Left kidney (tissue), 1 donor: ENCODE measurements at regions not wholly inside any gene's neighbourhood (a gene's known extent, or its start where the extent isn't known, plus 50 kb on each side); places are given as distances from the start of the nearest gene placed in this dataset.

ENCODE experiments used
- DNase-seq: peaks from one replicate; pipeline ENCODE4 v3.0.0-alpha.2; 2013

DNA sequence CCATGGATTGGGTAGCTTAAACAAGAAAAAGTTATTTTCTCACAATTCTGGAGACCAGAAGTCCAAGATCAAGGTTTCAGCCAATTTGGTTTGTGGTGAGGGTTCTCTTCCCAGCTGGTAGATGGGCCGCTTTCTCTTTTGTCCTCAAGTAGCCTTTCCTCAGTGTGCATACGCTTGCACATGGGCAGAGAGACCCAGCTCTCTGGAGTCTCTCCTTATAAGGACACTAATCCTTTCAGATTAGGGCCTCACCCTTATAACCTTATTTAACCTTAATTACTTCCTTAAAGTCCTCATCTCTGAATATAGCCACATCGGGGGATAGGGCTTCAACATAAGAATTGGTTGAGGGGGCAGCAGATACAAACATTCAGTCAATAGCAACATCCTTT, 68.4 kb upstream of the NLK start:
- DNase-seq = no peak

DNA sequence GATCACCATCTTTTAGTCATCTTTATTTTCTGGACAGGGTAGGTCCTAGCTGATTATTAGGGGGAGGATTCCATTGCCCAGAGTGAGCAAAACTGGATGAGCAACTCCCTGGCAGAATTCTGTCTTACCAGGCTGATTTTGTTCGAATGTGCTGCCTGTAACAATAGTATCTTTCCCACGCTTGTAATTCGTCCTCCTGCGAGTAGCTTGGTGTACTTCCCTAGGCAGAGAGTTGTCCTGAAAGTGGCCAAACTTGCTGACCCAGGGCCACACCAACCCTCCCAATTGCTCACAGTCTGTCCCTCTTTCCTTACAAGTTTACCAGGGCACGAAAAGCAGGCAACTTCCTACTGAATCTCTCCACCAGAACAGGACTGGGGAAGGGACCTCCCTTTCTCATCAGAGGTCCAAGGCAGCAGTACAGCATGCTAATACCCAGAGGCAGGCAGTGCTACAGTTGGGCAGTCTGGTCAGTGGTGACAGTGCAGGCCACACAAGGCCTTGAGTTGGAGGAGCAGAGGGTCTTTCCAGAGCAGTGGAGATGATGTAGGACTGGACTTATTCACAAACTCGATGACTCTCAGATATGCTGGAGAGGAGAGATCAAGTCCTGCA, 67.8 kb upstream of the NLK start:
- DNase-seq = no peak

DNA sequence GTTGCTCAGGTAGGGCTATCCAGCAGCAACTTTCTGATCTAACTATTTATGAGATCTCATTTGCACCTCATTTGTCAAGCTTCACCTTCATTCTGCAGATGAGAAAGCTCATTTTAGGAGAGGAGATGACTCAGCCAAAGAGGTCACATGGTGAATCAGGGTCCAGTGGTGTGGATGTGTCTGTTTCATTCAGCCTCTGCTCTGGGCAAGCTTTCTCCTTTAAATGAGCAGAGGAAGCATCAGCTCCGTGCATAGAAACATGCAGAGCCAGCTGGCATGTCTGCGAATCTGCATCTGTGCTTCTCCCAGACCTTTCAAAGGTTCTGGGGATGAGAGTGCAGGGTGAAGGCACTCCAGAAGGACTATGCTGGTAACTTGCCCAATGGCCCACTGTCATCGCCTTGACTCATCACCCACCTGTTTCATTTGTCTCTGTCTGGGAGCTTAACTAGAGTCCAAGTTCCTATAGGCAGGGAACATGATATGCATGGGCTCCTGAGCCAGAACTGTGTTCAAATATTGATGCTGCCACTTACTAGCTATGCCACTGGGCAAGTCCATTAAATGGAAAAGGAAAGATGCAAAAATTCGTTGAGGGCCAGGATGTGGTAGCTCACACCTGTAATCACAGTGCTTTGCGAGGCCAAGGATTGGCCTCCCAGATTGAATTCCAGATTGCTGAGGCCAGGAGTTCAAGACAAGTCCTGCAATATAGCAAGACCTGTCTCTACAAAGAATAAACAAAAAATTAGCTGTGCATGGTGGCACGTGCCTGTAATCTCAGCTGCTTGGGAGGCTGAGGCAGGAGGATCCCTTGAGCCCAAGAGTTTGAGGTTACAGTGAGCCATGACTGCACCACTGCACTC, 67.1 kb upstream of the NLK start:
- DNase-seq = no peak

DNA sequence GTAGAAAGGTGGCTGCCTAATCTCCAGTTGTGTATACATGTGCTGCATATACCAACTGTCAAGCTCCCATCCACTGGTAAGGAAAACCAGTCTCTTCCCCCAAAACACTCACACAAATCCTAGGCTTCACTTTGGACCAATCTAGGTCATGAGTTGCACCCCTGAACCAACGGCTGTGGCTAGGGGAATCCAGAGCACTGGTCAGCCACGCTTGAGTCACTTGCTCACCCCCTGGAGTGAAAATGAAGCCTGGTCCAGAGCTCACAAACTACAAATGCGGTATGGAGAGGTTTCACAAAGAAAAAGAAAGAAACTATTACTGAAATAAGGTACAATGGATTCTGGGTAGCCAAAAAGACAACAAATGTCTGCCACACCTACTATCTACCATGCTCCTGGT, 66.1 kb upstream of the NLK start:
- DNase-seq = no peak

DNA sequence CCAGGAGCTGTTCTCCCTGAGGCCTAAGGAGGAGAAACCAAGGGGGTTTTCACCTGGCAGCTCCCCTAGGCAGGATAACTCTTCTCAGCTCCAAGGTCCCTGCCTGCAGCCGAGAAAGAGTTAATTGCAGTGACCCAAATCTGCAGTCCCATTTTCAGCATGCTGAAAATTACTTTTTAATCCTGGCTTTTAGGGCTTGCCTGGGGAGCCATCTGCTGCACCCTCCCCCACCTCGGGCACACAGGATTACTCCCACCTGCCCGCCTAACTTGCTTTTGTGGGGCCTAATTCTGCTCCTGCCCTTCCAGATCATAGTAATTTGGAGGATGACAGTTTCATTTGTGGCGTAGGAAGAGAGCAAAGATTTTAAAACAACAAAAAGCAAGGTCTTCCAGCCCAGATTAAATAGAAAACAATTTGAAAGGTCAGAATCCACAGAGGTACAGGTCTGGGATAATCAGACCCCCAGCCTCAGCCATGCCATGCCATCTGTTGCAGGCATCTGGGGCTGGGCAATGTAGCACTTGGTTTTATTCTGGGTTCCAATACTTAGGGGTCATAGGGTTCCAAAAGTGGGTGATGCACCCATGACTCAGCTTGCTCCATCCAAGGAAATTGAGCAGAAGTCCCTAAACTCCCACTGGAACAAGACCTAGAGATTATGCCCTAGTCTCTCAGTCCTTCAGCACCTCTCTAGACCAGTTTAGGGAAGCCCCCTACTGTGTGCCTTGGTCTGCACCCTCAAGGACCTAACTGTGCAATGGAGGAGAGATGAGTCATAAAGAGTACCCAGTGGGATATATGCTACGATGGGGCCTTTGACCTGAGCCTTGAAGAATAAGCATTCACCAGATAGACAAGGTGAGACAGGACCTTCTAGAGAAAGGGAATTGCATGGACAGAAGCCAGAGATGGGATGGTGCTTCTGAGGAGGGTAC, 64.5 kb upstream of the NLK start:
- no peak for DNase-seq

DNA sequence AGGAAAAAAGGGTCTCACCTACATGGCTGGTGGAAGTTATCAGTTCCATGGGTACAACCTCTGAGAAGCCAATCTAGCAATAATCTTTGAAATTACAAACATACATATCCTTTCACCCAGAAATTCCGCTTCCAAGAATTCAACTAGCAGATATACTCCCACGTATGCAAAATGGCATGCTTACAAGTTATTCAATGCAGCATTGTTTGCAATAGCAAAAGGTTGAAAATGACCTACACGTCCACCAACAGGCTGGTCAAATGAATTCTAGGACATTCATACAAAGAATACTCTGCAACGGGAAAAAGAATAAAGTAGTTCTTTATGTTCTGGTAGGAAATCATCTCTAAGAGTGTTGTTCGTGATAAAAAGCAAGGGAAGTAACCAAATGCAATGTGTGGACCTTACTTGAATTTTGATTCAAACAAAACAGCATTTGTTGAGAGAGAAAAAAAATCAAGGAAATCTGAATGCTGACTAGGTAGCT, 63.7 kb upstream of the NLK start:
- no peak for DNase-seq

DNA sequence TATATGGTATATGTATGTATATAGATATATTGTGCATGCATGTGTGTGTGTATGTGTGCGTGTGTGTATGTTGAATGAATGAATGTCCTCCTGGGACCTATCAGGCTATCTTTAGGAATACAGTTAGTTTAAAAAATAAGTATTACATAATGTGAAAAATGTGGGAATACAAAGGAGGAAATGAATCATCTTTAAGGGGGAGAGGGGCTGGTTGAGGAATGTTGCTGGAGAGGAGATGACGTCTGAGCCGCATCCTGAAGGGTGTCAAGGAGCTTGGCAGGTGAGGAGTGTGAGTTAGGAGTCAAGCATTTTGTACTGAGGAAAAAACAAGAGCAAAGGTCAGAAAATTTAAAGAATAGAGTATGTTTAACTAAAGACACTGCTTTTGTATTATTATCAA, 62.4 kb upstream of the NLK start:
- DNase-seq = no peak

DNA sequence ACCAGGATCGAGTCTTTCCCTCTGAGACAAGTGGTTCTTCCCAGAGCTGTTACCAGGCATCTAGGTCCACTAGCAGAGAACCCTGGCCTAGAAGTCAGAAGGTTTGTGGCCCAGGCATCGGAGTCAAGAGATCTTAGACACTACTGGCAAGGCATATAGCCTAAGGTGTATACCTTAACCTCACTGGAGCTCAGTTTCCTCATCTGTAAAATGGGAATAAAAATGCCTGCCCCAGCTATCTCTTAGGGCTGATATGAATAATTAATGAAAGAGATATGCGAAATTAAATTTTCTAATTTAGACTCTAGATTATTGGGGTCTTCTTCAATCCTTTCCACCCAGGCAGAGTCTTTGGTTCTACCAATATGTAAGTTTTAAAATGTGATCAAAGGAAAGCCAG, 60.5 kb upstream of the NLK start:
- no peak for DNase-seq

DNA sequence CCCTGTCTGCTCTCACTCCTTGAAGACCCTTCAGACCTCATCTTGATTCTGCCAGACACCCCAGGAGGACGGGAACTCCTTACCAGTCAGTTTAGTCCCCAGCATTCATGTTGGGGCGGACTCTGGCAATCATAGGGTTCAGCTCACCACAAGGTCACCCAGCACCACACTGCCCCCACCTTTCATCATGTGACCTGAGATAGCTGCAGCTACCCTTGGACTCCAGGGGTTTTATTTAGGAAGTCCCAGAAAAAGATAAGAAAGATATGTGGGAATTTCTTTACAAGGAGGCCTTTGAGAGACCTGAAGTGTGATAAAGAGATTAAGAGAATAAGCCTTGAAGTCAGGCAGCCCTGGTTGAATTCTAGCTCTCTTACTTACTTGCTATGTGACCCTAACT, 59.8 kb upstream of the NLK start:
- DNase-seq = no peak

DNA sequence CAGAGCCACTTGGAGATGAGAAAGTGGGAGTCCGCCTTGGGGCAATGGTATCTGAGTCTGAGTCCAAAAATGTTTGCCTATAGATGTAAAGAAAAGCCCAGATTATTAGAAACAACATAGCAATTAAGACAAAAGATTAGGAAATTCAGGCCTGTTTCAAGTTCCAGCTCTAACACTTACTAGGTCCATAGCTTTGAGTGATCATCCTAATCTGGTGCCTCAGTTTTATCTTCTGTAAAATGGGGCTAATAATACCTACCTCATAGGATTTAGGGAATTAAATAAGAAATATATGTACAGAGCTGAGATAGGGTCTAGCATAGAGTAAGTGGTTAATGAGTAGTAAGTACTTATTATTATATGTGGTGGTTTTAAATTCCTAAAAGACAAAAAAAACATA, 58.6 kb upstream of the NLK start:
- no peak for DNase-seq

DNA sequence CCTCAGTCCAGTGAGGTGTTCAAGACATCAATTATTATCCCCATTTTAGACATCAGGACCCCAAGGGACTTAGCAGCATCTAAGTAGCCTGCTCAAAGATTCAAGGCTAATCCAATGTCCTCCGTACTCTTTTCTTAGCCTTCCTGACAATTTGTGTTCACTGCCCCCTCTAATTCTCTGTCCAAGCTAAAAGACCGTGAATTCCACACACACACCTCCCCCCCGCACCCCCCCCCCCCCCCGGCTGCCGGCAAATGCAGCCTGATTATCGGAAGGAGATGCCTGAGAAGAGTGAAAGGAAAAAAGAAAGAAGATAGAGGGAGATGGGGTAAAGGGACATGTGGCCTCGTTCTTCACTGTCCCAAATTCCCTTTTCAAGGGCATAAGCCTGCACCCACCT, 58.1 kb upstream of the NLK start:
- DNase-seq = no peak

DNA sequence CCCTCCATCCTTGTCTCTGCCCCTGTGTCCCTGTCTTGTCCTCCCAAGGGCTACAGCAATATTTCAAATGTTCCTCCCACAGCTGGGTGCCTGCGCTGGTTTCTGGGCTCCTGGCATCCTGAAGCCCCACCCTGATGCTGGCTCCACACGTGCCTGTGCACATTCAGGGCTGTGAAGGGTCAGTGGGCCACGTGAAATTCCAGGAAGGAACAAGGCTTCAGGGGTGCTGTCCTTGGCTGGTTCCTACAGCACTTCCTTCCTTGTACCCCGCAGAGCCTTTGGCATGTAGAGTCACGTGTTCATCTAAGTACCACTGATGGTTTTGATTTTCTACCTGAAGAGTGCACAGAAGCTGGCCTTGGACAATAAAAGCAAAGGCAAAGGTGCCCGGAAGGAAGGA, 57.7 kb upstream of the NLK start:
- DNase-seq = no peak

DNA sequence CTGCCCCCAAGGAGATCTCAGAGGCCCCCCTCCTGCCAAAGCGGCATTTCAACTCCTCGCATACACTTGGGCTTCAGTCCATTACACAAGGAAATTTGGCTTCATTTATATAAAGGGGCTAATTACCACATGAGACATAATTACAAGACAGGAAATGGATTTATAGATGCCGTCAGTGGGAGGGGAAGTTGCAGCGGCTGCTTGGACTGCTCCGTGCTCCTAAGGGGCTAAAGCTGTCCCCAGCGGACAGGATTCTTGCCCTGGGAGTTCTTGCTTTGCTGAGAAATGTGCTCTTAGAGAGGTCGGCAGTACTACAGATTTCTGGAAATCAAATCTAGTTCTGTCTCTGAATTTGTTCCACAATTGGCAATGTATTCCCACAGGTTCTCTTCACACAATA, 57.2 kb upstream of the NLK start:
- DNase-seq = no peak

DNA sequence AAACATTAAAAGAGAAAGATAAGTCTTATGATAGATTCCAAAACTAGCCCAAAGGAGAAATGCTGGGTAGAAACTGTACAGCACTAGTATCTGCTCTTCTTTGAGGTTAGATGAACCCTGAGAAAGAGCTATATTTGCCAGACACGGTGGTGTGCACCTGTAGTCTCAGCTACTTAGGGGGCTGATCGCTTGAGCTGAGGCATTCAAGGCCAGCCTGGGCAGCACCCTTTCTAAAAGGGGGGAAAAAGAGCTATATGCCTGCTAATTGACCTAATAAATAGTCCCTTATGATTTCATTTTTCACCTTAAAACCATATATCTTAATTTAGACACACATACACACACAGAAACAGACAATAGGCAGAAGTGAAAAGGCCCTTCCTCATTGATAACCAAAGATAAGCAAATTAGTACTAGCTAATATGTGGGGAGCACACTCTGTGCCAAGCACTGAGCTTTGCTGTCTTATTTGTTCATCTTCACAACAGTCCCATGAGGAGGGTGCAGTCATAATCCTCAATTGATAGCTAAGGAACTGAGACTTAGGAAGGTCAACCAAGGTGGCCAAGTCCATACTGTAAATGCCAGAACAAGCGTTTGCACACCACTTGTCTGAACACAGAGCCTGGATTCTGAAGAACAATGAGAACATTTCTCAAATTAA, 56.6 kb upstream of the NLK start:
- no peak for DNase-seq

DNA sequence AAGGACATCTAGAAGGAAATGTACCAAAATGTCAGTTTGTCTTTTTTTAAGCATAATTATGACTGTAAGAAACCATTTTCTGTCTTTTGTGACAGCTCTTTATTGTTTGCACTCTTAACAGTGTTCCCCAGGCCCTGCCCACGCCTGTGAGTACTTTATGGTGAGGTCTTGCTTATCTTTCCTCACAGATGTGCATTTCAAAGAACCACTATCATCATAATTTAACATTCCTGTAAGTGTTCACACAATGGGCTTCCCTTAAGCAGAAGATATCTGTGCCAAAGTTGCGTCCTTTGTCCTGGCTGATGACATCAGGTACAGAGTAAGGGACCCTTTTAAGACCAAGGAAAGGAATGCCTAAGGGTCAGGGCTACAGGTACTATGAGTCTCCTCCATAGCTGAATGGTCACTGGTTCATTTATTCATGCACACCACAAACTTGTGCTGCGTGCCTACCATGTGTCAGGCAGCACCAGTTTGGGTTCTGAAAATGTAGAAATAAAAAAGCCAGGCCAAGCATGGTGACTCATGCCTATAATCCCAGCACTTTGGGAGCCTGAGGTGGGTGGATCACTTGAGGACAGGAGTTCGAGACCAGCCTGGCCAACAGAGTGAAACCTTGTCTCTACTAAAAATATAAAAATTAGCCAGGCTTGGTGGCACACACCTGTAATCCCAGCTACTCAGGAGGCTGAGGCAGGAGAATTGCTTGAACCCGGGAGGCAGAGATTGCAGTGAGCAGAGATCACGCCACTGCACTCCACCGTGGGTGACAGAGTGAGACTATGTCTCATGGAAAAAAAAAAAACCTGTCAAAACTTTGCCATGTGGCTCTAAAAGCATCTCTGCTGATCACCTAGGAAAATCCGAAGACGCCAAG, 55.4 kb upstream of the NLK start:
- DNase-seq = no peak

DNA sequence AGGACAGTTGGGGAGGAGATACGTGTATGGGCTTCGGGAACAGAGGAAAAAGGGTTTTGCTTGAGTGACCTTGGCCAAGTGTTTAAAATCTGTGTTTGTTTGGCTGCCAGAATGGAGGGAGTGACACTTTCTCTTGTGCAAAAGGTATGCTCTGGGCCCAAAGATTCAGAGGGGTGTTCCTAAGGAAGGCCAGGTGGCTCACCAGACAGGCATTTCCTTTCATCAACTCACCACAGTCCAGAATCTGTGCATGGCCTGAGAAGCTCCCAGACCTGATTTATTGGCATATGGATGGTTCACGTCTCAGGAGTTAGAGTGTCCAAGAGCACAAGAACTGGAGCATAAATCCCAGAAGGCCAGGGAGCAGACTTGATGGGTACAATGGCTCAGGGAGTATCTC, 53.4 kb upstream of the NLK start:
- DNase-seq = no peak

DNA sequence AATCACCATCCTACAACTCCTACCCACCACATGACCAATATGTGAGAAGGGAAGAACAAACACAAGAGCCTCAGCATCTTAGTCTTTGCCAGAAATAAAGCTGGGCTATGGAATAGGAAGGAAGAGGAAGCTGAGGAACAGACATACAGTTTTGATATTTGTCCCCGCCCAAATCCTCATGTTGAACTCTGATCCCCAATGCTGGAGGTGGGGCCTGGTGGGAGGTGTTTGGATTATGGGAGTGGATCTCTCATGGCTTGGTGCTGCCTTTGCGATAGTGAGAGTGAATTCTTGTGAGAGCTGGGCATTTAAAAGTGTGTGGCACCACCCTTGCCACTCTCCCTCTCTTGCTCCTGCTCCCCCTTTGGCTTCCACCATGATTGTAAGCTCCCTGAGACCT, 52.4 kb upstream of the NLK start:
- no peak for DNase-seq

DNA sequence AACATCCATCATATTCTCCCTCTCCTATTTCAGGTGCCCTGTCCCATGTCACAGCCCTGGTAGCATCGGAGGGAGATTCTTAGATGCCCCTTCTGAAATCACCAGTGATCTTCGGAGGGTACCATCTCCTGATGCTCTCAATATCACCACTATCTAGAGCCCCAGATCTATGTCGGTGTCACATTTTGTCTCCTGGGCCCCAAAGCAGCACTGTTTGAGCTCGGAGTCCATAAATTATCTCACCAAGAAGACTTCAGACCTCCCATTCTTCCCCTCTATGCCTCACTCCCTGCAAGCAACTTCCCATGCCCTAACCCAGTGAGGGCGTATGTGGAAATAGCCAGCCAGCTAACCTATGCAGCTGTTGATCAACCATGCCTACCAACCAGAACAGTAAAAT, 51.5 kb upstream of the NLK start:
- DNase-seq = no peak

DNA sequence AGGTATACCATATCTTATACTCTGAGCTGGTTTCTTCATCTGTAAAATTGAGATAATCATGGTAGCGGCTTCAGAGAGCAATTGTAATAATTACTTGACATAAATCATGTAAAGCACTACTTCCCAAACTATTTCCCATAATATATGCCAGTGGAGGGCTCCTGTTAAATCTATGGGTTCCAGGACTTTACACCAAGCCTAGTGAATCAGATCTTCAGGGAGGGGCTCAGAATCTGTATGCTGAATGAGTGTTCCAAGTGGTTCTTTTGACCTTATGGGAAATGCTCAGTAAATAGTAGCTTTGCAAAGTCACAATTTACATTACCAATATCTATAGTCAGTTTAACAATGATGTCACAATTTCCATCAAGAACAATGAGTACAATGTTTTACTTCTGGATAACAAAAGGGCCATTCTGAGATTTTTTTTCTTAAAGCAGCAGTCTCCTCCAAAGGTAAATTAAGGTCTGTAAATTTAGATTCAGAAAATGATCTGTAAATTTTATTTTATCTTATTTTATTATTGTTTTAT, 50.9 kb upstream of the NLK start:
- no peak for DNase-seq
